ENCODE measurements at regions not wholly inside any gene's neighbourhood (a gene's known extent, or its start where the extent isn't known, plus 50 kb on each side); places are given as distances from the start of the nearest gene placed in this dataset.

- H3K27me3 ChIP-seq: no peaks in the 10 kb centered on the region
- H3K4me1 ChIP-seq: no peaks in the 10 kb centered on the region
- H3K9me3 ChIP-seq (replicated peaks): no peaks in the 10 kb centered on the region
- no peaks in the 10 kb centered on the region for H3K36me3 ChIP-seq
- no peak for DNase-seq
- H3K4me3 ChIP-seq: no peak overlapping the region
- no peak overlapping the region for H3K27ac ChIP-seq
Measured at GRCh38 chr2:37425408-37425807, 81.0 kb downstream of the QPCT start.

GRCh38 chr2:37427241-37427640 lies 82.8 kb downstream of the QPCT start:
- Histone ChIP-seq H3K4me1 (no peaks in the 10 kb centered on the region), H3K36me3 (no peaks in the 10 kb centered on the region), H3K27ac (no peak overlapping the region), H3K9me3 (replicated peaks) (0 out of 2 replicates have a peak, but pooled peaks cover 3% of the 10 kb centered on the region), H3K4me3 (no peak overlapping the region), H3K27me3 (no peaks in the 10 kb centered on the region)
- DNase-seq: no peak

DNA sequence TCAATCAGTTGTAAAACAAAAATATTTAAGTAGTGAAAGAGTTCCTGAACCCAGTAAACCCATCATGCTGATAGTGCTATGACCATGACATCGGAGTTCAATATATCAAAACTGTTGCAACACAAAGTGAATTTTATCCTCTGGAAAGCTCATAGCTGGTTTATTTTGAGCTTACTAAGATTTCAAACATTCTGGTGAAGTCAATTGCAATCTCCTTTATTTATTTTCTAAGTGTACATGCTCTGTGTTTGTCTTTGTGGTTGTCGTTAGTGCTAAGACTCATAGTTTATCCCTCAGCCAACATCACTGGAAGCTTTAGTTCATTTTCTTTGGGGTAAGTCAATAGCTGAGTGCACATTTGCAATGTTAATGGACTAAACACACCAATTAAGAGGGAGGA lies 91.9 kb downstream of the QPCT start:
- Histone ChIP-seq H3K4me1 (no peaks in the 10 kb centered on the region), H3K9me3 (replicated peaks) (no peaks in the 10 kb centered on the region; the same call in 1 of the 2 replicates), H3K27ac (no peak overlapping the region), H3K36me3 (no peaks in the 10 kb centered on the region), H3K4me3 (no peak overlapping the region), H3K27me3 (no peaks in the 10 kb centered on the region)
- no peak for DNase-seq

GRCh38 chr2:37439131-37439642 lies 94.8 kb downstream of the QPCT start:
- no peaks in the 10 kb centered on the region; the same call in 1 of the 2 replicates for H3K9me3 ChIP-seq (replicated peaks)
- H3K27ac ChIP-seq: no peak overlapping the region
- no peaks in the 10 kb centered on the region for H3K27me3 ChIP-seq
- H3K36me3 ChIP-seq: no peaks in the 10 kb centered on the region
- H3K4me1 ChIP-seq: no peaks in the 10 kb centered on the region
- H3K4me3 ChIP-seq: no peak overlapping the region
- DNase-seq: no peak

GRCh38 chr2:37441055-37441454 lies 96.6 kb downstream of the QPCT start:
- H3K9me3 ChIP-seq (replicated peaks): no peaks in the 10 kb centered on the region; the same call in 1 of the 2 replicates
- no peaks in the 10 kb centered on the region for H3K36me3 ChIP-seq
- H3K27ac ChIP-seq: no peak overlapping the region
- no peak overlapping the region for H3K4me3 ChIP-seq
- no peaks in the 10 kb centered on the region for H3K4me1 ChIP-seq
- H3K27me3 ChIP-seq: no peaks in the 10 kb centered on the region
- DNase-seq: no peak

DNA sequence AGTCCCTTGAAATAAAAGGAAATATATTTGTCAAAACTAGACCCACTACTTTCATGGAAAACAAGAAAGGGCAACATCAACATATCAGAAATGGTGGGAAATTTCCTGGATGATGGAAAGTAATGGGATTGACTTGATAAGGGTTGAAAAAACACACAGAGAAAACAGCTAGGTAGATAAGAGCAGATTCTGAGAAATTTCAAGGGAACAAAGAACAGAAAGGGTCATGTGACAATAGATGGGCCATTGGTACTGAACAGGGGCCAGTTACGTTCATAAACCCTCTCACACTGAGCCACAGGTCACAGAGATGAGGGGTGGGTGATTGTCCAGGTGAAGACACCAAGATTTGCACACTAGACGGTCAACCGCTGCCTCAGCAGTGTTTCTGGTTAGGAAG lies 98.7 kb downstream of the QPCT start:
- H3K36me3 ChIP-seq: no peaks in the 10 kb centered on the region
- no peaks in the 10 kb centered on the region; the same call in 1 of the 2 replicates for H3K9me3 ChIP-seq (replicated peaks)
- H3K27ac ChIP-seq: no peak overlapping the region

GRCh38 chr2:37447446-37447845 lies 103.0 kb downstream of the QPCT start:
- Histone ChIP-seq H3K9me3 (replicated peaks) (no peaks in the 10 kb centered on the region), H3K27ac (no peak overlapping the region), H3K36me3 (no peaks in the 10 kb centered on the region), H3K27me3 (0 out of 2 replicates have a peak, but pooled peaks cover 4% of the 10 kb centered on the region), H3K4me3 (no peak overlapping the region), H3K4me1 (no peaks in the 10 kb centered on the region; the same call in 1 of the 2 replicates)
- peak; percentile 69 to 84 for DNase-seq

More for the DNA sequence above, 98.7 kb downstream of the QPCT start:
- Histone ChIP-seq H3K4me1 (no peaks in the 10 kb centered on the region), H3K27me3 (no peaks in the 10 kb centered on the region), H3K4me3 (no peak overlapping the region)
- no peak for DNase-seq

- H3K27me3 ChIP-seq: 0 out of 2 replicates have a peak, but pooled peaks cover 4% of the 10 kb centered on the region
- H3K9me3 ChIP-seq (replicated peaks): no peaks in the 10 kb centered on the region
- H3K4me1 ChIP-seq: no peaks in the 10 kb centered on the region; the same call in 1 of the 2 replicates
- H3K27ac ChIP-seq: no peak overlapping the region
- H3K36me3 ChIP-seq: no peaks in the 10 kb centered on the region
- no peak overlapping the region for H3K4me3 ChIP-seq
- DNase-seq: no peak
Measured at GRCh38 chr2:37448342-37449120, 104.1 kb downstream of the QPCT start.

DNA sequence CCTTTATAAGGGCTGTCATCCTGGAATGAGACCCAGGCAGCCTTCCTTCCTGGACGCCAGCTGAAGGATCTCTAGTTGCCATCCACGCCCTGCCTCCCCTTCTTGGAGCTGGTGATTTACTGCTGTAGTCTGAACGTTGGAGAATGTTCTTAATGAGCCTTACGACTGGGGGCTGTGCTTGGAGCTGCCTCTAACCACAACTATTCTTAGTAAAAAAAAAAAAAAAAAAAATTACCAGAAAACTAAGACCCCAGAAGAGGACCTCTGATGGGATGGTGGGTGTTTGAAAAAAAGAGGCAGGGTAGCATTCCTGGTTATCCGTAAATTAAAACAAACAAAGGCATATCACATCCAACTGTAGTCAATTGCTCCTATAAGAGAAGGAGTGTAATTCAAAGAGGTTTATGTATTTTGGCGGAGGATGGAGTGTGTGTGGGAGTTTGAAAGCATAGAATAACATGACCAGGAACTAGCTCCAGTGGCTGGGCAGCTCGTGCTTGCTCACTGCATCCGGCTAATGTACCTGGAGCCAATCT lies 105.4 kb downstream of the QPCT start:
- H3K36me3 ChIP-seq: no peaks in the 10 kb centered on the region

DNA sequence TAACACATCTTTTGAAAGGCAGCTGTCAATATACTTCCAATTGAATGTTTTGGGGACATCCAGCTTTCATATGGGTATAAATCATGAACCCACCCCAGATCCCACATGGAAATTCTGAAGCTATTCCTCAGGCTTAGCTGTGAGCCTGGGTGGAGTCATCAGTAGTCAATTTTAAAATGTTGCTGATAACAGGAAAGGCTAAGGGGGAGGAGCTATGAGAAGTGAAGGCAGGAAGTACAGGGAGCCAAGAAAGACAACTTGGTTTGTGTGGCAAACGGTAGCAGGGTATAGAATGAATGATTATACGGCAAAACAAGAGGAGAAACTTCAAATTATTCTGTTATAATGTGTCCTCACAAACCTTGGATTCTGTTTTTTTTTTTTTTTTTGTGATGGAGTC lies 108.6 kb downstream of the QPCT start:
- Histone ChIP-seq H3K4me3 (no peak overlapping the region), H3K27me3 (0 out of 2 replicates have a peak, but pooled peaks cover 4% of the 10 kb centered on the region), H3K9me3 (replicated peaks) (no peaks in the 10 kb centered on the region), H3K27ac (no peak overlapping the region), H3K36me3 (no peaks in the 10 kb centered on the region), H3K4me1 (peaks cover 11% of the 10 kb centered on the region)
- no peak for DNase-seq

More for the DNA sequence above, 105.4 kb downstream of the QPCT start:
- no peak for DNase-seq
- H3K4me1 ChIP-seq: no peaks in the 10 kb centered on the region; the same call in 1 of the 2 replicates
- no peak overlapping the region for H3K4me3 ChIP-seq
- no peak overlapping the region for H3K27ac ChIP-seq
- H3K9me3 ChIP-seq (replicated peaks): no peaks in the 10 kb centered on the region
- H3K27me3 ChIP-seq: 0 out of 2 replicates have a peak, but pooled peaks cover 4% of the 10 kb centered on the region

DNA sequence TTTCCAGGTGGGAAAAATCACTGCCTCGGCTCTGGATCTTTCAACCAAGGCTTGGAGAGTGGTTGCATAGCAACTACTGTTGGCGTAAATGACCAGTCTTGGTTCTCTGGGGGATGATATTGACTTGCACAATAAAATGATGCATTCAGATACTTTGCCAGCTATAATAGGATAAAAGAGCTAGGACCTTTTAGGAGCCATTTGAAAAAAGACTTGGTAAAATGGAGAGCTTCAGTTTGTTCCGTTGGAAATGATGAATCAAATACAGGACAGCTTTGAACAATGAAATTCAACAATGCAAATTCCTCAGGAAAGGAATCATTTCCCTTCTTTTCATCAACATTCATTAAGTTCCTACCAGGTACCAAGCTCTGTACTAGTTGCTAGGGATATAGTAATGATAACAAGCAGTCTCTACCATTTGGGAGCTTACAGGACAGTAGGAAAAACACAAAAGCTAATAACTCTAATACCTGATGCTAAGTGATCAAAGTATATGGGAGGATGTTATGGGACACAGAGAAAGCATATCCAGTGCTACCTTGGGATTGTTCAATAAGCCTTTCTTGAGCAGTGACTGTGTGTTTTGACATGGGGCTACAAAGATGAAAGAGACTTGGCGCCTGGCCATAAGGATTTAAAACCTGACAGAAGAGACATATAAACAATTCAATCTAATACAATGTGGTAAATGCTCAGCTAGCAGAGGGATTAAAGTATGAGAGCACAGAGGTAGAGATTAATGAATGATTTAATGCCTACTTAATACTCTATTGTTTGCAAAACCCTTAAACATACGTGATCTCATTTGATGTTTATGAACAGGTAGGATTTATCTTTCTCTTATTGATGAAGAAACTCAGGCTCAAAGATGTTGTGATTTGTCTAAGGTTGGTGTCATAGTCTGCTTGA lies 110.7 kb downstream of the QPCT start:
- Histone ChIP-seq H3K4me3 (no peak overlapping the region), H3K9me3 (replicated peaks) (no peaks in the 10 kb centered on the region), H3K4me1 (peaks cover 20% of the 10 kb centered on the region), H3K27ac (no peak overlapping the region), H3K36me3 (no peaks in the 10 kb centered on the region), H3K27me3 (no peaks in the 10 kb centered on the region)
- DNase-seq: no peak

DNA sequence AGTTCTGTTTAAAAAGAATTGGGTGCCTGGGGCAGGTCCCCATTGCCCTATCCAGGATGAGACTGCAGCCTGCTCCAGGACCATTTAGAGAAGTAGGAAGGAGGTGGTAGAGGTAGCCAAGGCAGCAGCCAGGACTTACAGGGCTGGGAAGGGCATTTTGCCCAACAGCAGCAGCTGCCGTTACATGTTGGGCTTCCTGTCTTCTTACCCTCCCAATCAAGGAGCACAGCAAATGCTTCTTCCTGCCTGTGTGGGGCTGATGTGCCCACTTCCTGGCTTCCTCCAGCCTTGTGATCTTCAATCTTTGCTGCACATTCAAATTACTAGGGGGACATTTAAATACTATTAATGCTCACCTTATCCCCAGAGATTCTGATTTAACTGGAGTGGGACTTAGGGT lies 112.0 kb downstream of the QPCT start:
- Histone ChIP-seq H3K27me3 (no peaks in the 10 kb centered on the region), H3K27ac (no peak overlapping the region), H3K4me3 (no peak overlapping the region), H3K4me1 (peaks cover 20% of the 10 kb centered on the region), H3K9me3 (replicated peaks) (no peaks in the 10 kb centered on the region), H3K36me3 (no peaks in the 10 kb centered on the region)
- peak; percentile 62 to 77 for DNase-seq

DNA sequence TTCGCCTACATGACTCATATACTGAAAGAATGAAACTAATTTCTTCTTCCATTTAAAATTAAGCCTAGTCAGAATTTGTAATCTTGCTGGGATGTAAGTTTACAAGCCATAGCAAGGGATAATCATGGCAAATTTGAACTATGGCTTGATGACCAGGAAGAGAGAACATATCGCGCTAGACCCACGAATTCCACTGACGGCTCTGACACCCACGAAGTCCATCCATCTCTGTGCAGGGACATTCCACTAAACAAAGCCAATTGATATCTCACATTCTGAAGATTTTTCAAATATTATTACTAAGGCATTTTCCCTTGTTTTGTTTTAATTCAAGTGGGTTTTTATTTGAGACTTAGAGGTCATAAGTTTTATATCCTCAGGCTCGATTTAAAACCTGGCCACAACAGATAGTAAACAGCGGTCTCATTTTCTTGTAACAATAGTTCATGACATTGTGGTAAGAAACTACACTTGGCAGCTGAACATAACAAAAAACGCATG lies 113.0 kb downstream of the QPCT start:
- Histone ChIP-seq H3K9me3 (replicated peaks) (no peaks in the 10 kb centered on the region), H3K36me3 (no peaks in the 10 kb centered on the region), H3K4me3 (no peak overlapping the region), H3K27me3 (no peaks in the 10 kb centered on the region), H3K4me1 (peaks cover 20% of the 10 kb centered on the region), H3K27ac (no peak overlapping the region)
- DNase-seq: no peak

GRCh38 chr2:37458133-37458532 lies 113.7 kb downstream of the QPCT start:
- no peak overlapping the region for H3K4me3 ChIP-seq
- no peak overlapping the region for H3K27ac ChIP-seq
- H3K9me3 ChIP-seq (replicated peaks): no peaks in the 10 kb centered on the region
- no peaks in the 10 kb centered on the region for H3K36me3 ChIP-seq
- DNase-seq: no peak
- peaks cover 20% of the 10 kb centered on the region for H3K4me1 ChIP-seq
- no peaks in the 10 kb centered on the region for H3K27me3 ChIP-seq
